Liver (tissue), 8 donors: ENCODE measurements at regions not wholly inside any gene's neighbourhood (a gene's known extent, or its start where the extent isn't known, plus 50 kb on each side); places are given as distances from the start of the nearest gene placed in this dataset.

Experiments used
- DNase-seq: peaks from one replicate; pipeline ENCODE4 v3.0.0-alpha.2; 2017; ENCODE audit warnings: low spot score
- H3K27ac ChIP-seq, 2 donors: one replicate each; pipeline ENCODE4 v1.7.0; 2013; ENCODE audit warnings: inconsistent platforms in 2 of 2, low read length in 2 of 2, control low read depth in 1 of 2, low read depth in 1 of 2, mild to moderate bottlenecking in 1 of 2
- H3K27me3 ChIP-seq, 4 donors: one replicate each; pipeline versions ENCODE4 v1.6.1 to v1.7.0; 2013; ENCODE audit warnings: low read length in 3 of 4, inconsistent platforms in 1 of 4, mild to moderate bottlenecking in 1 of 4, moderate library complexity in 1 of 4; ENCODE audit not compliant: control insufficient read depth in 4 of 4, insufficient read depth in 4 of 4
- H3K36me3 ChIP-seq, 4 donors: one replicate each; pipeline versions ENCODE4 v1.6.1 to v1.7.0; 2013; ENCODE audit warnings: low read length in 3 of 4, mild to moderate bottlenecking in 3 of 4, low read depth in 1 of 4, moderate library complexity in 1 of 4; ENCODE audit not compliant: control insufficient read depth in 4 of 4, insufficient read depth in 3 of 4
- H3K4me1 ChIP-seq, 4 donors: one replicate each; pipeline versions ENCODE4 v1.6.1 to v1.7.0; 2013; ENCODE audit warnings: low read length in 3 of 4, mild to moderate bottlenecking in 3 of 4, moderate library complexity in 1 of 4; ENCODE audit not compliant: control insufficient read depth in 4 of 4, insufficient read depth in 4 of 4
- H3K4me3 ChIP-seq, 3 donors: one replicate each; pipeline versions ENCODE4 v1.6.1 to v1.7.0; 2013; ENCODE audit warnings: low read length in 3 of 3, control low read depth in 1 of 3, low read depth in 1 of 3, mild to moderate bottlenecking in 1 of 3
- H3K9ac ChIP-seq, 2 donors: one replicate each; pipeline ENCODE4 v1.7.0; 2013; ENCODE audit warnings: low read length in 2 of 2, mild to moderate bottlenecking in 2 of 2, moderate library complexity in 2 of 2, control low read depth in 1 of 2, low read depth in 1 of 2
- H3K9me3 ChIP-seq, 4 donors: one replicate each; pipeline versions ENCODE4 v1.6.1 to v1.7.0; 2013; ENCODE audit warnings: low read length in 3 of 4; ENCODE audit not compliant: control insufficient read depth in 4 of 4
- ATF3 ChIP-seq: IDR thresholded peaks from 2 replicates; pipeline ENCODE4 v1.6.1; 2016; ENCODE audit warnings: antibody characterized with exemption
- CTCF ChIP-seq: fragments of 150-350 bp; IDR thresholded peaks from 2 replicates; pipeline ENCODE4 v1.5.1; 2017; ENCODE audit warnings: improper control_type of control experiment, low read depth, low read length; ENCODE audit not compliant: missing input control
- EGR1 ChIP-seq, 2 donors: IDR thresholded peaks; 2 replicates each; pipeline ENCODE4 v1.6.1; 2016 to 2018; ENCODE audit warnings: antibody characterized with exemption in 2 of 2, low read depth in 2 of 2
- FOXA1 ChIP-seq: IDR thresholded peaks from 2 replicates; pipeline ENCODE4 v1.6.1; 2016; ENCODE audit warnings: antibody characterized with exemption
- FOXA2 ChIP-seq: IDR thresholded peaks from 2 replicates; pipeline ENCODE4 v1.6.1; 2016; ENCODE audit warnings: antibody characterized with exemption
- GABPA ChIP-seq, 2 donors: IDR thresholded peaks in 1 of 2; conservative IDR thresholded peaks in 1 of 2; 2 replicates each; pipeline ENCODE4 v1.6.1; 2016; ENCODE audit warnings: antibody characterized with exemption in 2 of 2, mild to moderate bottlenecking in 1 of 2, moderate library complexity in 1 of 2
- HNF4G ChIP-seq: IDR thresholded peaks from 2 replicates; pipeline ENCODE4 v1.6.1; 2016; ENCODE audit warnings: antibody characterized with exemption
- JUND ChIP-seq, 2 donors: IDR thresholded peaks; 2 replicates each; pipeline ENCODE4 v1.6.1; 2016; ENCODE audit warnings: antibody characterized with exemption in 2 of 2
- NR2F2 ChIP-seq: IDR thresholded peaks from 2 replicates; pipeline ENCODE4 v1.6.1; 2016; ENCODE audit warnings: antibody characterized with exemption
- RAD21 ChIP-seq, 2 donors: IDR thresholded peaks; 2 replicates each; pipeline ENCODE4 v1.6.1; 2016; ENCODE audit warnings: antibody characterized with exemption in 2 of 2, mild to moderate bottlenecking in 2 of 2
- RXRA ChIP-seq, 2 donors: IDR thresholded peaks; 2 replicates each; pipeline ENCODE4 v1.6.1; 2017 to 2018; ENCODE audit warnings: antibody characterized with exemption in 2 of 2, mild to moderate bottlenecking in 1 of 2
- TAF1 ChIP-seq: conservative IDR thresholded peaks from 2 replicates; pipeline ENCODE4 v1.6.1; 2016; ENCODE audit warnings: antibody characterized with exemption, mild to moderate bottlenecking
- YY1 ChIP-seq: IDR thresholded peaks from 2 replicates; pipeline ENCODE4 v1.6.1; 2016; ENCODE audit warnings: antibody characterized with exemption, mild to moderate bottlenecking
- ZBTB33 ChIP-seq: IDR thresholded peaks from 2 replicates; pipeline ENCODE4 v1.6.1; 2016; ENCODE audit warnings: antibody characterized with exemption
- WGBS: extraction: QIAGEN DNeasy Blood & Tissue Kit; methylation state at CpG from one replicate; pipeline ENCODE4 v1.1.7; 2013; 5-methylcytosine and 5-hydroxymethylcytosine counted together
- TF ChIP-seq, protein P1 (sequence below): IDR thresholded peaks from 2 replicates; pipeline ENCODE4 v1.6.1; 2016; ENCODE audit warnings: antibody characterized with exemption
- donor health status: healthy.
- donor health status: healthy.
- donor health status: healthy.
- donor health status: healthy.
- donor health status: healthy.

DNA sequence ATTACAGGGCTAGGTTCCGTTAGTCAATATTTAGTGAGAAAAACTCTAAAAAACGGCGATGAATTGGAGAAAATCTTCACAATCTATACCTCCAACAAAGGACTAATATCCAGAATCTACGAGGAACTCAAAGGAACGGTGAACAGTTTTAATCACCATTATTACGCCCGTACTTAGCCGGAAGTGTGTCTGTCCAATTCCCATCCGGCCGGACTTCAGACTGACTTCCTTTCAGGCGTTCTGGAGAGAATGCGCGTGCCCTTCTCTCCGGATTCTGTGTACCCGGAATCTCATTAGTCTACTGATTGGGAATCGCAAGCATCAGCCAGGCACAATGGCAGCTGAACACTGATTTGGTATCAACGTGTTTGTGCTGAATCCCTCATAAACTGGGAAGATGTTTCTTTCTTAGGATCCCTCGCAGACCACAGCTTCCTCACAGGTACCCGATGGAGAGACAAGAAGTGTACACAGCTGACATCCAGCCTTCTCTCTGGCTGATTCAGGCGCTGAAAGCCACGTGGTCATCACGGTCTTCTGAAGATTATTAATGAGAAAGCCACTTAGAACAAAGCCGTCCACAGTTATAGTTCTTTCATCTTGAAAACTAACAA is 239.9 kb downstream of the ZNF516 start:
- Histone ChIP-seq H3K9ac (no peak overlapping the region), H3K36me3 (no peaks in the 10 kb centered on the region), H3K27me3 (peaks cover 0 to 11% (median 5%) of the 10 kb centered on the region in 4 donors), H3K4me3 (no peak overlapping the region), H3K4me1 (no peaks in the 10 kb centered on the region), H3K9me3 (no peaks in the 10 kb centered on the region), H3K27ac (no peak overlapping the region)
- WGBS, result 81% methylated on average over 23 of the region's 23 CpGs
- TF ChIP-seq GABPA (IDR thresholded peaks at IDR 0.05 in 1 of 2, conservative IDR thresholded peaks at IDR 0.05 in 1 of 2), result peak in 1 of 2 donors; percentile 54
- TF ChIP-seq YY1, result no peak
- no peak for DNase-seq

GRCh38 chr18:76252880-76253279 is 242.2 kb downstream of the ZNF516 start:
- no peak overlapping the region for H3K9ac ChIP-seq
- H3K4me1 ChIP-seq, result no peaks in the 10 kb centered on the region
- TF ChIP-seq FOXA1, result no peak
- TF ChIP-seq NR2F2, result no peak
- peak in 1 of 2 donors; percentile 22 for TF ChIP-seq RAD21 (IDR thresholded peaks at IDR 0.05)
- no peaks in the 10 kb centered on the region for H3K36me3 ChIP-seq
- H3K27ac ChIP-seq, result no peak overlapping the region
- no peak for DNase-seq
- H3K4me3 ChIP-seq, result no peak overlapping the region
- H3K9me3 ChIP-seq, result no peaks in the 10 kb centered on the region
- WGBS, result 30% methylated on average over 3 of the region's 3 CpGs
- H3K27me3 ChIP-seq, result peaks cover 0 to 11% (median 3%) of the 10 kb centered on the region in 4 donors

DNA sequence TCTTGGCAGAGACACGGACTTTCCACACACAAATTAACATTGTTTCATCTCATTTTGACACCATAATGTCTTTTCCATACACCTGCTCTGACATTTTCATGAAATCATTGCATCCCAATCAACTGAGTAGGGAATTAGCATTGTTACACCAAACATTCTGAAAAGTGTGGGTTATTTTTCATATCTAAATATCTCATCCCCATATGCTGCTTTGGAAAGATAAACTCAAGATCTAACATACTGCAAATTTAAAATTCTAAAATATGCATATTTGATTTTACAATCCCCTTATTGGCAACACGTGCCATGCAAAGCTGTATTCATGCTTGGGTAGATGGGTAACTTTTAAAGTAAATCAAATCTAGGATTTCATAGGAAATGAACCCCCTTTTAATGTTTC is 242.9 kb downstream of the ZNF516 start:
- H3K4me1 ChIP-seq, result no peaks in the 10 kb centered on the region
- no peak overlapping the region for H3K9ac ChIP-seq
- no peaks in the 10 kb centered on the region for H3K36me3 ChIP-seq
- H3K4me3 ChIP-seq, result no peak overlapping the region
- peaks cover 0 to 8% (median 3%) of the 10 kb centered on the region in 4 donors for H3K27me3 ChIP-seq
- 54% methylated on average over 2 of the region's 2 CpGs for WGBS
- no peaks in the 10 kb centered on the region for H3K9me3 ChIP-seq
- DNase-seq, result no peak
- TF ChIP-seq RXRA (IDR thresholded peaks at IDR 0.05), result no peak
- TF ChIP-seq ATF3, result no peak
- TF ChIP-seq EGR1 (IDR thresholded peaks at IDR 0.05; ENCODE audit: low read depth in 2 of 2), result no peak
- TF ChIP-seq HNF4G, result no peak
- no peak overlapping the region for H3K27ac ChIP-seq

- WGBS, result 56% methylated on average over 11 of the region's 11 CpGs
- H3K4me3 ChIP-seq, result no peak overlapping the region
- no peak overlapping the region for H3K9ac ChIP-seq
- peaks cover 0 to 8% (median 3%) of the 10 kb centered on the region in 4 donors for H3K27me3 ChIP-seq
- H3K9me3 ChIP-seq, result no peaks in the 10 kb centered on the region
- no peak for DNase-seq
- H3K36me3 ChIP-seq, result no peaks in the 10 kb centered on the region
- H3K27ac ChIP-seq, result no peak overlapping the region
- no peaks in the 10 kb centered on the region for H3K4me1 ChIP-seq
- TF ChIP-seq ATF3, result no peak
- no peak for TF ChIP-seq NR2F2
- TF ChIP-seq CTCF, result no peak
- TF ChIP-seq FOXA2, result no peak
- TF ChIP-seq JUND (IDR thresholded peaks at IDR 0.05), result no peak
- no peak for TF ChIP-seq HNF4G
- TF ChIP-seq EGR1 (IDR thresholded peaks at IDR 0.05; ENCODE audit: low read depth in 2 of 2), result no peak
- no peak for TF ChIP-seq RXRA (IDR thresholded peaks at IDR 0.05)
- no peak for TF ChIP-seq TAF1
- no peak for TF ChIP-seq GABPA (IDR thresholded peaks at IDR 0.05 in 1 of 2, conservative IDR thresholded peaks at IDR 0.05 in 1 of 2)
- TF ChIP-seq, protein P1, sequence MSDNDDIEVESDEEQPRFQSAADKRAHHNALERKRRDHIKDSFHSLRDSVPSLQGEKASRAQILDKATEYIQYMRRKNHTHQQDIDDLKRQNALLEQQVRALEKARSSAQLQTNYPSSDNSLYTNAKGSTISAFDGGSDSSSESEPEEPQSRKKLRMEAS, result no peak
- TF ChIP-seq ZBTB33, result no peak
- no peak for TF ChIP-seq YY1
- no peak for TF ChIP-seq FOXA1
- TF ChIP-seq RAD21 (IDR thresholded peaks at IDR 0.05), result no peak
Observed at GRCh38 chr18:76251691-76252090, 243.4 kb downstream of the ZNF516 start.
